Right lobe of liver (tissue), 4 donors: ENCODE measurements at regions not wholly inside any gene's neighbourhood (a gene's known extent, or its start where the extent isn't known, plus 50 kb on each side); places are given as distances from the start of the nearest gene placed in this dataset.

Experiments
- POLR2A ChIP-seq: fragments of 450-650 bp; IDR thresholded peaks from one replicate; pipeline ENCODE4 v1.6.1; 2017; ENCODE audit warnings: antibody characterized with exemption, mild to moderate bottlenecking
- TF ChIP-seq, protein P1 (sequence below), 4 donors: fragments of 200-600 bp in 3 of 4; fragments of 450-650 bp in 1 of 4; IDR thresholded peaks; one replicate each; pipeline versions ENCODE4 v1.5.1 to v1.8.0; 2016 to 2022; ENCODE audit warnings: antibody characterized with exemption in 4 of 4, mild to moderate bottlenecking in 2 of 4
- donor health status: DM: no; HTN: no; CAD: no.
- donor health status: DM: no; HTN: no; CAD: no.
- donor health status: DM: no; HTN: yes; CAD: no.

- TF ChIP-seq, protein P1, sequence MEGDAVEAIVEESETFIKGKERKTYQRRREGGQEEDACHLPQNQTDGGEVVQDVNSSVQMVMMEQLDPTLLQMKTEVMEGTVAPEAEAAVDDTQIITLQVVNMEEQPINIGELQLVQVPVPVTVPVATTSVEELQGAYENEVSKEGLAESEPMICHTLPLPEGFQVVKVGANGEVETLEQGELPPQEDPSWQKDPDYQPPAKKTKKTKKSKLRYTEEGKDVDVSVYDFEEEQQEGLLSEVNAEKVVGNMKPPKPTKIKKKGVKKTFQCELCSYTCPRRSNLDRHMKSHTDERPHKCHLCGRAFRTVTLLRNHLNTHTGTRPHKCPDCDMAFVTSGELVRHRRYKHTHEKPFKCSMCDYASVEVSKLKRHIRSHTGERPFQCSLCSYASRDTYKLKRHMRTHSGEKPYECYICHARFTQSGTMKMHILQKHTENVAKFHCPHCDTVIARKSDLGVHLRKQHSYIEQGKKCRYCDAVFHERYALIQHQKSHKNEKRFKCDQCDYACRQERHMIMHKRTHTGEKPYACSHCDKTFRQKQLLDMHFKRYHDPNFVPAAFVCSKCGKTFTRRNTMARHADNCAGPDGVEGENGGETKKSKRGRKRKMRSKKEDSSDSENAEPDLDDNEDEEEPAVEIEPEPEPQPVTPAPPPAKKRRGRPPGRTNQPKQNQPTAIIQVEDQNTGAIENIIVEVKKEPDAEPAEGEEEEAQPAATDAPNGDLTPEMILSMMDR (IDR thresholded peaks at IDR 0.05): no peak
- no peak for TF ChIP-seq POLR2A
These were observed 65.6 kb upstream of the CD302 start for GRCh38 chr2:159863526-159864160.
